ENCODE measurements at regions not wholly inside any gene's neighbourhood (a gene's known extent, or its start where the extent isn't known, plus 50 kb on each side); places are given as distances from the start of the nearest gene placed in this dataset.

- WGBS, result 69% methylated on average over 2 of the region's 2 CpGs
- Histone ChIP-seq H3K27ac (no peak overlapping the region), H3K9me3 (no peaks in the 10 kb centered on the region), H3K27me3 (no peaks in the 10 kb centered on the region), H3K36me3 (no peaks in the 10 kb centered on the region), H3K4me3 (no peak overlapping the region), H3K4me1 (no peaks in the 10 kb centered on the region)
- no peak for DNase-seq (ENCODE audit: low spot score in 2 of 2)
- no peak for TF ChIP-seq POLR2A (IDR thresholded peaks at IDR 0.05)
- no peak for TF ChIP-seq POLR2AphosphoS5 (IDR thresholded peaks at IDR 0.05)
- no peak for TF ChIP-seq EP300 (IDR thresholded peaks at IDR 0.05)
- no peak for TF ChIP-seq CTCF (IDR thresholded peaks at IDR 0.05)
These were observed 638.8 kb upstream of the CFAP20DC start for GRCh38 chr3:59688636-59689035.

GRCh38 chr3:59685432-59685831 lies 635.6 kb upstream of the CFAP20DC start:
- TF ChIP-seq EP300 (IDR thresholded peaks at IDR 0.05) (no peak), POLR2AphosphoS5 (IDR thresholded peaks at IDR 0.05) (no peak), POLR2A (IDR thresholded peaks at IDR 0.05) (no peak), CTCF (IDR thresholded peaks at IDR 0.05) (no peak)
- H3K4me1 ChIP-seq, result no peaks in the 10 kb centered on the region
- H3K27me3 ChIP-seq, result no peaks in the 10 kb centered on the region
- no peak overlapping the region for H3K27ac ChIP-seq
- H3K36me3 ChIP-seq, result no peaks in the 10 kb centered on the region
- DNase-seq (ENCODE audit: low spot score in 2 of 2), result no peak
- H3K9me3 ChIP-seq, result no peaks in the 10 kb centered on the region
- WGBS, result 86% methylated on average over 3 of the region's 3 CpGs
- no peak overlapping the region for H3K4me3 ChIP-seq

- Histone ChIP-seq H3K9me3 (no peaks in the 10 kb centered on the region), H3K36me3 (no peaks in the 10 kb centered on the region), H3K4me1 (no peaks in the 10 kb centered on the region), H3K27ac (no peak overlapping the region), H3K27me3 (no peaks in the 10 kb centered on the region), H3K4me3 (no peak overlapping the region)
- no peak for TF ChIP-seq CTCF (IDR thresholded peaks at IDR 0.05)
- TF ChIP-seq POLR2AphosphoS5 (IDR thresholded peaks at IDR 0.05), result no peak
- TF ChIP-seq EP300 (IDR thresholded peaks at IDR 0.05), result no peak
- TF ChIP-seq POLR2A (IDR thresholded peaks at IDR 0.05), result no peak
- WGBS, result 78% methylated on average over 1 of the region's 1 CpG
- DNase-seq (ENCODE audit: low spot score in 2 of 2), result no peak
These were observed 634.9 kb upstream of the CFAP20DC start for GRCh38 chr3:59684766-59685165.

- Histone ChIP-seq H3K27ac (no peak overlapping the region), H3K27me3 (no peaks in the 10 kb centered on the region), H3K36me3 (no peaks in the 10 kb centered on the region), H3K4me1 (no peaks in the 10 kb centered on the region), H3K9me3 (no peaks in the 10 kb centered on the region), H3K4me3 (no peak overlapping the region)
- DNase-seq (ENCODE audit: low spot score in 2 of 2), result no peak
- TF ChIP-seq EP300 (IDR thresholded peaks at IDR 0.05) (no peak), CTCF (IDR thresholded peaks at IDR 0.05) (no peak), POLR2A (IDR thresholded peaks at IDR 0.05) (no peak), POLR2AphosphoS5 (IDR thresholded peaks at IDR 0.05) (no peak)
- 89% methylated on average over 6 of the region's 6 CpGs for WGBS
These were observed 631.1 kb upstream of the CFAP20DC start for GRCh38 chr3:59680919-59681318.

- WGBS, result 80% methylated on average over 11 of the region's 11 CpGs
These were observed 628.2 kb upstream of the CFAP20DC start for GRCh38 chr3:59677747-59678702.

More at GRCh38 chr3:59677747-59678702, 628.2 kb upstream of the CFAP20DC start:
- Histone ChIP-seq H3K36me3 (no peaks in the 10 kb centered on the region), H3K27ac (no peak overlapping the region), H3K27me3 (no peaks in the 10 kb centered on the region), H3K4me3 (no peak overlapping the region), H3K4me1 (no peaks in the 10 kb centered on the region), H3K9me3 (no peaks in the 10 kb centered on the region)
- TF ChIP-seq POLR2A (IDR thresholded peaks at IDR 0.05) (no peak), POLR2AphosphoS5 (IDR thresholded peaks at IDR 0.05) (no peak), CTCF (IDR thresholded peaks at IDR 0.05) (no peak), EP300 (IDR thresholded peaks at IDR 0.05) (no peak)
- no peak for DNase-seq (ENCODE audit: low spot score in 2 of 2)
